HG03575 (cell line): ENCODE measurements at regions not wholly inside any gene's neighbourhood (a gene's known extent, or its start where the extent isn't known, plus 50 kb on each side); places are given as distances from the start of the nearest gene placed in this dataset.
"Not testable (repeated sequence)": the region's sequence is repeated elsewhere in the genome, so short reads cannot be mapped to it uniquely, and the experiment has no call there.

Experiments
- ATAC-seq: cut with Tn5 transposase; IDR thresholded peaks from one replicate; pipeline ENCODE4 v1.9.1; 2021; ENCODE audit not compliant: unreplicated experiment, insufficient number of reproducible peaks, low FRiP score; ENCODE audit errors: extremely low read depth

DNA sequence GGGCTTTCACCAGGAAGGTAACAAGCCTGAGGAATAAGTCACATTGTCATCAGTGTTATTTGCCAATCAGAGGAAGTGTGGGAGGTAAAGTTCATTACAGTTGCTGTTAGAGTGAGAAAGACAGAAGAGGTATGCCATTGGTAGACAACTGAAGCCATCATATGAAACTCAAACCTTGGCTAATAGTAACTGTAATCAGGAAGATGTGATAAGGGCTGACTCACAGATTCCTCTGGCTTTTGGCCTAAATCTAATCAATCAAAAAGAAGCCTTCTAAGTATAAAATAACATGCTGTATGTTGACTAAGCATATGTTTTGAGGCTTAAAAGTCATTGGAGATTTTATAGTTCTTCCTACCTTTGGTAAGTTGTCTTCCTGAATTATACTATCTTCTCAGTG lies 242.8 kb downstream of the PCDH7 start:
- ATAC-seq = no peak

DNA sequence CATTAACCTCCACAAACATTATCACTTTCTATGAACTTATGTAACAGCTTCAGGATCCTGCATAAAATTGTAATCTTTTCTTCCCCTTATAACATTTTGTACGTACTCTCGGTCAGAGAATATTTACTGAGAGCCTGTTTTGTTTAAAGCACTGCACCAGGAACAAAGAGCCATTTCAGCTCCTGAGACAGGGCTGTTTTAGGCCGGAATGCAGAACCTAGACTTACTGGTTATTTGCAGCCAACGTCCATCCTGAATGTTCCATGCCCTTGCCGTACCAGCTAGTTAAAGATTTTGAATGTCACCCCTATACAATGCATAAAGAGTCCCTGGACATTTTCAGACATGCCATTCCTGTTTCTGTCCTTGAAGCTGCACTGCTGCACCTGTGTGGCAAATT lies 248.8 kb downstream of the PCDH7 start:
- ATAC-seq = no peak

DNA sequence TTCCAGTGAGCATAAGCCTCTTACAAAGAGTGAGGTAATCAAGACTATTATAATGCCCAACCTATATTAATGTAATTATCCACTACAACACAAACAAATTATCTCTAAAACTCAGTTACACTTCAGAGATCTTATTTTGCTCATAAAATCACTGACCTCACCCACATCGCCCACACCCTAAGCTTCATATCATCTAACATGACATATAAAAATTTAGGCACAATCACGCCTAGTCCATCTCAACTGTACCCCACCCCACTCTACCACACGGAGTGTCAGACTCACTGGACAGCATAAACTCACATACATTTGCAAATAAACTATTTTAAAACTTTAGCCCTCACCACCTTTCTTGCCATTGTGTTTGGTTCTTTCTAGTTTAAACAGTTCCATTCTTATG lies 252.4 kb downstream of the PCDH7 start:
- no peak for ATAC-seq

DNA sequence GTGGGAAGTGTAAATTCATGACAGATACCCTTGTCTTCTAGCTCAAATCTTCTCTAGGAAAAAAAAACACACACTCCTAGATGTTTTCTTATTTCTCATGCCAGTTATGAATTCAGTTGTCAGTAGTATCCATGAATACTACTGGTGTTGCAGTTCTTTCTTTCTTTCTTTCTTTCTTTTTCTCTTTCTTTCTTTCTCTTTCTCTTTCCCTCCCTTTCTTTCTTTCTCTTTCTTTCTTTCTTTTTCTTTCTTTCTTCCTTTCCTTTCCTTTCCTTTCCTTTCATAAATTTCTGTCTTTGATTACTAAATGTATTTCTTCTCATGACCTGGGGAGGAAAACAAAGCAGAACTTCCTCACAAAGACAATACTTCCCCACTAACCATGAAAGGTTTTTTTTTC lies 253.8 kb downstream of the PCDH7 start:
- no peak for ATAC-seq

DNA sequence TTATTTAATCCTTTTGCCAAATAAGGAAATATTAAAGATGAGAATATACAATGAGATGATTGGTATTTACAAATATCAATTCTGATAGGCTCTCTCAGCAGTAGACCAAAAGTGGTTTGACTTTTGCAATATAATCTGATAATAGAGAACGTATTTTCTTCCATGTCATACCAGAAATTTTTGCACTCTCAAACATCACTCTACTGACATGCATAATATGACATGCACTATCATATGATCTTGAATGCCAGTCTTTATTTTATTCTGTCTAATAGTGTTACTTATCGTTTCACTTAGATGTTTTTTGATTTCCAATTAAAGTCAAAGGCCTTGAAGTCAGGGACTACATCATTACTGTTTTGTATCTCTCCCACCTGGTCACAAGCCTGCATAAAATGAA lies 259.2 kb downstream of the PCDH7 start:
- ATAC-seq = no peak

DNA sequence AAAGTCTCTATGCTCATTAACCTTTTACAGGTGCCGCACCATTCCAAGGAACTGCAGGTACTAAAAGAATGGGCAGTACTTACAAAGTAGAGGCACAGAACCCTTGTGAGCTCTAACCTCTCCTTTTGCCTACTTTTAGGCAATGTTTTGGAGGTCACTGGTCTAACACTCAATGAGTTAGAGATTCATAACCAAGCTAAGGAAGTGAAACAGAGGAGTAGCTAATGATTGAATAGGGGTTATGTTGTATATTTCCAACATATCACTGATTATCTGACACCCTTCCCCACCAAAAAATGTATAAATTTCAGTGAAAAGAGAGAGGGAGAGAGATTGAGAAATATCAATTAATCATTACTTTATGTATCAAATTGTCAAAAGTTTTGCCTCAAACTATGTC lies 269.3 kb downstream of the PCDH7 start:
- no peak for ATAC-seq

DNA sequence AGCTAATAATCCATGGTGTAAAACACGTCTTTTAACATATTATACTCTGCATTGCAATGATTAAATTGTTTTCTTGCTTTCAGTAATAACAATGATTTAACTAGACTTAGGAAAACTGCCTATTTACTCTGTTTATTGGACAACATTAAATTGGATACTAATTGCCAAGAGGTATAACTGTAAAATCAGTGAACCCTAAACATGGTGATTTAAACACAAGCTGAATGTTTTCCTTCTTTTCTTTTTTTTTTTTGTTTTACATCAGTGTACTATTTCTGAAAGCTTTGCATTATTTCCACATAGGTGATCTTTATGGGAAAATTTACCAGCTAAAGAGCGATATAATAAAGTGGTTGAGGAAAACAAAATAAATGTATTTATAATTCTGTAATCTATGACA lies 276.7 kb downstream of the PCDH7 start:
- no peak for ATAC-seq

DNA sequence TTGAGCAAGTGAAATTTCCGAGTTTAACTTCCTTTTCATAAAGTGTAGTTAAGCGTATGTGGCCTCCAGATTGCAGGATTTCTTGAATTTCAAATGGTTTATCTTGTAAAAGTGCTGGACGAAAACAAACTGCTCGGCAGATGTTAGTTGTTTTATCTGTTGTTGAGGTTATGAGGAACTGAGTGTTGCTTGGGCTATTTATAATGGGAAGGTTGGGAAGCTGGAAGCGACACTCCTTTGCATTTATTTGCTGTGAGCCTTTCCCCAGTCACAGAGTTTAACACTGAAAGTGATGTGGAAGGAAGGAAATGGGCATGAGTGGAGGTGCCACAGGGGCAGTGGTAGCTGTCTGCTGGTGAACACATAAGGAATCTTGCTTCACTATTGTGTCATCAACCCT lies 284.9 kb downstream of the PCDH7 start:
- no peak for ATAC-seq

DNA sequence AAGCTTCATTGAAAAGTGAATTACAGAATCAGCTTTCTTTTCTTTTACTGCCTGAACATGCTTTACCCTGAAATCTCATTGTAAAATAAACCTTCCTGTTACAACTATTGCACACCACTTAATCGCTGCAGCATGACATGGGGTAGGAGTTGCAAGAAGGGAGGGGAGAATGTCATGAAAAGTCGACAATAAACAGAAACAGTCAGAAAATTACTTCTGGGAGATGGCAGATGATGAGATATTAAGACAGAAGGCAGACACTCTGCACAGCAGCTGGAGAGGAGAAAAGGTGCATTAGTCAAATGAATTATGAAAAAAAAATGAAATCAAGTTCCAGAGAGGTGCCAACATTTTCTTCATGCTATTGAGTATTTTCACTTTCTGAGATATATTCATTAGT lies 287.7 kb downstream of the PCDH7 start:
- ATAC-seq = no peak

DNA sequence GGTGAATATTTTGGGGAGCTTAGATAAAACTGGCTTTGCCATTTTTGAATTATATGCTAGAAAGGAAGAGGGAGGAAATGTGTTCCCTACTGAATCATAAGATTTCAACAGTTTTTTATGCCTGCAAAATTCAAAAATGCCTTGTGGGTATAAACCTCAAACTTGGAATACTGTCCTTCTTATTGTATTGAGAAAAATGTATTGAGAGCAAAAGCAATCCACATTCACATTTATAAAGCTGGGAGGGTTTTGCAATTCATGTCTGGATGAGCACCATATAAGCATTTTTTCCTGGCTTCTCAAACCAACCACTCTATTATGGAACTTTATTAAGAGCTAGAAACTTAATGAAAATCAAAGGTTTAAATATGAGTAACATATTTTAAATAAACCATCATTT lies 289.8 kb downstream of the PCDH7 start:
- ATAC-seq = no peak

DNA sequence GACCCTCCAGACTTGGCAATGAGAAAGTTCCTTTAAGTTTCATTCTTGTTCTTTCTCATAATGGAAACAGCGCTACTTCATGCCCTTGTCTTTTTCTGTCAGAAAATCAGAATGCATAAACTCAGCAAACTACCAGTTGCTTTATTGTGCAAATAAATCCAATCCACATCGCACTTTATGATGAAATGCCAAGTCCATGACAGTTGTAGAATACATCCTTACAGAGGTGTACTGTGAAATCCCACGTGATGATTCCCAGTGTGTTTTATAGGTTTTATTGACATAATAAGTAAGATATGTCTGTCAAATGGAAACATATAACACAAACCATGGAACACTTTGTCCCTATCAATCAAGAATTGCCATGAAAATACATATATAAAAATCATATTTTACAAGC lies 295.0 kb downstream of the PCDH7 start:
- ATAC-seq = no peak

DNA sequence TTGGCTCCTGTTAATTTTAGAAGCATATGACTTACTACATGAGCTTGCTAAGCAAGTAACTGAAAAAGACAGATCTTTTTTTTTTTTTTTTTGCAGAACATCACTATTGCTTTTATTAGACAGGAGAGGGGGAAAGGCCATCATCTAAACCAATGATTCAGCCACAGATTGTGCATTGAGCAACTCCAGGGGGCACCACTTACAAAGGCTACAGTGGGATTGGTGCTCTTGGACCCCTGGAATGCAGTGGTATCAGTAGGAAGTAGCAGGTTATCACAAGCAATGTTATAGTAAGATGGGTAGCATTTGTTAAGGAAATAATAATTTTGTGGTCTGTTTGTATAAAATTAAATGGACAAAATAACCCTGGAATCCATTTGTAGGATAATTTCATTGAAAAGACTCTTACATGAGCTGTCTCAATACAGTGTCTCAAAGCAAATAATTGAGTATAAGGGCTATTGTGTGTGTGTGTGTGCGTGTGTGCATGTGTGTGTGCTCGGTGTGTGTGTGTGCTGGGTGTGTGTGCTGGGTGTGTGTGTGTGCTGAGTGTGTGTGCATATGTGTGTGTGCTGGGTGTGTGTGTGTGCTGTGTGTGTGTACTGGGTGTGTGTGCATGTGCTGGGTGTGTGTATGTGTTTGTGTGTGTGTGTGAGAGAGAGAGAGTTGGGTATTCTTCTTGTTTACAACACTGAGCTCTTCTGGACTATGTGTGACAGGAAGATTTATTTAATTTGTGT lies 296.3 kb downstream of the PCDH7 start:
- ATAC-seq = no peak

DNA sequence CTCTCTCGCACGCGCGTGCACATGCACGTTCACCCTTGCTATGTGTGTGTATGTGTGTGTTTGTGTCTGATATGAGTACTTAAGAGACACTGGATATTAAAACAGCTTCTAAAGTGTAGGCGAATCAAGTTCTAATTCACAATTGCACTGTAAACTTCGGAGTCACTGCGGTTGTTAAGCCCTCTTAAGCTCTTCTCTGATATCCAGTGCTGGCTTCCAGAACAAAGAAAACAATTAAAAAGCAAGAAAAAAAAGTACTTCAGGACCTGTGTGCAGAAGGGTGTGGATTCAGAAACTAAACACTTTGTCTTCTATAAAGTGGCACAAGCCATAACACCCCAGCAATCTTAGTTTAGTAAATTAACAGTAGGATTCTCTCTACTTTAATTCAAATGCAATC lies 300.2 kb downstream of the PCDH7 start:
- ATAC-seq = no peak

DNA sequence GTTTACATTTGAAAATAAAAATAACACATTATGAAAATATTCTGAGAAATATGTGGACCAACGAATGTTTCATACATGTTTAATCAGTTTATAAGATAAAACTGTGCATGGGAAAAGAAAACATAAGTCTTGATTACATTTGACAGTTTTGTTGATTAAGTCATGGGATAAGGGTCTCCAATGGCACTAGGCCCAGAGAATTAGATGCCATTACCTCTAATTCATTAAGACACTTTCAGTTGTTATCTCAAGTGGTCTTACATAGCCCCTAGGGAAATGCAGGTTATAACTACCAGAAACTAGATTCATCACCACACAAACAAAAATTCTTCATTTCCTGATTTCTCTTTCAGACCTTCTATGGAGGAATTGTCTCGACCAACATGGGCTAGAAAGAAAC lies 300.8 kb downstream of the PCDH7 start:
- ATAC-seq = no peak

DNA sequence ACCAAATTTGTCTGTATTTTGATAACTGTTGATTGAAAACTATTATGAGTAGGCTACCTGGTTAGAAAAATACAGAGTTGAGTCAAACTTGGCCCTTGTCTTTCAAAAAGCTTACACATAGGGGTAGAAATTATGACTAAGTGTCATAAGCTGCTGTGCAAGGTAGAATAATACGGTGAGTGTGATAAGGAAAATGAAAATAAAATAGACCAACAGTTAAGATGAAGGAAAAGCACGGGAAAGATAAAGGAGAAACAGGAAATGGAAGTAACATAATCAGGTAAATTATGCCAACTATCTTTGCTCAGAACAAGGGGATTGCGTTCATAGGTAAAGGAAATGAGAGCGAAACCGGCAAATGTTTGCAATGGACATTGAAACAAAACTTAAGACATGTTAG lies 302.5 kb downstream of the PCDH7 start:
- no peak for ATAC-seq

DNA sequence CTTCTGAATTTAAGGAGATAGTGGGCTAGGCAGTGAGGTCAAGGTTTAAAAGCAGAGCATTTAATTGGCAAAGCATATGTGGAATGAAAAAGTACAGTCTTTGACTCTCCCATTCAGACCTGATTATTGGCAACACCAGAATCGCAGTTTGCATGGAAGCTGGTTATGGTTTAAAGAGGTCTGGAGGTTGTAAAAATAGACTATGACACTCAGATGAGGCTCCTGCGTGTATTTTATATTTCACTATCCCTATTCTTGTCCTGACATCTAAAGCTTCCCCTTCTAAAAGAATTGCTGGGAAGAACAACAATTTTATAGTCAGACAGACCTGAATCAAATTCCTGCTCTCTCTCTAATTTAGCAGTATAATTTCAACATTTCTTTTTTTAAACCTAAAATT lies 302.9 kb downstream of the PCDH7 start:
- ATAC-seq = no peak

DNA sequence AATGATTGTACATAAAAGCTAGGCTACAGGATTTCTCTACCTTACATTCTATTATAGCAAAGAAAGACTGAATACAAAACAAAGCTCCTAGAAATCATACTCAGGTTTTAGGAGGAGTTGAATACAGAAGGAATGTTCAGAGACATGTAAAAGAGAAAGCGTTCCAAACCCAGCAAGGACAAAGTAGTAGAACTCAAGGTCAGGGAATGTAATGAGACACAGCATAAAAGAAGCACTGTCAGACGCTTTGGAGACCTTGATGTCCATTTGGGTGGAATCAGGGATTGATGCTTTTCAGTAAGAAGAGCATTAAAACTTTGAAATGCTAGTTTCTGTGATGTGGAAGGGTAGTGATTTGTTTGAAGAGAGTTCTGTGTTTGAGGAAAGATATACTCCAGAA lies 303.6 kb downstream of the PCDH7 start:
- no peak for ATAC-seq

DNA sequence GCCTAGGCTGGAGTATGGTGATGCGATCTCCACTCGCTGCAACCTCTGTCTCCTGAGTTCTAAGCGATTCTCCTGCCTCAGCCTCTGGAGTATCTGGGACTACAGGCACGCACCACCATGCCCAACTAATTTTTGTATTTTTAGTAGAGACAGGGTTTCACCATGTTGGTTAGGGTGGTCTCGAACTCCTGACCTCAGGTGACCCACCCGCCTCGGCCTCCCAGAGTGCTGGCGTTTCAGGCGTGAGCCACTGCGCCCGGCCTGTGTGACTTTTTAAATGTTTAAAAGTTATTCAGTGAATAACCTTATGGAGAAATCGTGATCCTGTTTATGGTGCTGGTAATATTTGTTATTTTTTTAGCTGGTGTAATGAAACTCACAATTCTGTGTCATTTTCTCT lies 304.6 kb downstream of the PCDH7 start:
- ATAC-seq = not testable (repeated sequence)

DNA sequence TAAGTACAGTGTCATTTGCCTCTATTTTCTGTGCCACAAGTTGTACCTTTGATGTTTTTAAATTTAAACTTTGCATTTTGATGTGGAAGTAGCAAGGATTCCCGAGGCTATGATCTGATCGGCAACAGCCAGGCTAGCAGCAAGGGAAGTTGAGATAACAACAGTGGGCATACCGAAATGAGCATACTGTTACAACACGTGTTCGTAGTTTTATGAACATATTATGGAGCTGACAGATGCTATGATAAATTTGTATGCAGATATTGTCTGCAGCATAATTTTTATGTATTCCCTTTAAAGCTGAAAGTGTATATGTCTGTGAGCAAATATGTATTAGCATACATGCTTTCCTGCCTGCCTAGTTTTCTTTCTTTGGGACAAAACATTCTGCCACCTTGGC lies 306.1 kb downstream of the PCDH7 start:
- ATAC-seq = no peak

DNA sequence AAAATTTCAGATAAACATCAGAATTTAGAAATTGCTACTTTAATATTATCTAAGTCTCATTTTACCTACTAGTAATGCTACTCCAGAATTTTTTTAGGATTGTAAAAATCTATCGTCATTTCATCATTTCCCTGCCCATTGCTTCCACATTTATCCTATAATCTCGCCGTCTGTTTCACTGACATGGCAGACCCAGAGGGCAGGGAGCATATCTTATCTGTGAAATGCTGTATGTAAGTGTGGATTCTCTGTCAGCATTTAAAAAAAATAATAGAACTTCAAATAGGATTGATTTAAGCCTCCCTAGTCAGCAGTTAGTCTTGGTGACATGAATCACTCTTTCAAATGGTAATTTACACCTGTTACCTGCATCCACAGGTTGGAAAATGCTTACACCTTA lies 314.4 kb downstream of the PCDH7 start:
- no peak for ATAC-seq

DNA sequence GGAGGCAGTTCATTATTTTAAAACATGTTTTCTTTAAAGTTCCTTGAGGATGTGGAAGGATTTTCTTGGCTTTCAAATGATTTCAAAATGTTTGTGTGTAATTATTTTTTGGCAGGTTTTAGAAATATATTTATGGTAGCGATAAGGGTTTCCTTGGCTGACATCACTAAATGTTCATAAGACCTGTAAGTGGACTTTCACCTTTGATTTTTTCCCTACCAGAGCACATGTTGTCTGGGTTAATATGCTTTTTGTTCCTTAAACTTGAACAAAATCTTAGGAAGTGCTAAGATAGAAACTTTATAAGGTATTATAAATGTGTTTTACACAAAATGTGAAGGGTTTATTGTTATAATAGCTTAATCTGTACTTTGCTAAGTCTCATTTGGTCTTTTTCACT lies 315.6 kb downstream of the PCDH7 start:
- ATAC-seq = no peak
